Panc1 (cell line): ENCODE measurements at regions not wholly inside any gene's neighbourhood (a gene's known extent, or its start where the extent isn't known, plus 50 kb on each side); places are given as distances from the start of the nearest gene placed in this dataset.

Source experiments
- ATAC-seq: fragments of 200-7000 bp; cut with Tn5 transposase; 2 replicates; pipeline ENCODE4 v1.9.1; 2020; ENCODE audit warnings: mild to moderate bottlenecking, moderate library complexity
- BruUV-seq: library from RNA; stranded (reverse); fragments of 400-500 nt; replicated peaks from 2 replicates; lab custom pipeline; 2021; lab: Mats Ljungman, UMichigan
- CTCF ChIA-PET: fragments of 300-600 bp; sonication (Branson Sonifier 250); formaldehyde crosslinking; loops from one replicate; lab custom pipeline; 2022; ENCODE audit warnings: antibody characterized with exemption; lab: Charles Lee
- POLR2A ChIA-PET: fragments of 300-600 bp; sonication (Branson Sonifier 250); formaldehyde crosslinking; loops from one replicate; lab custom pipeline; 2022; ENCODE audit warnings: antibody characterized with exemption; lab: Charles Lee
- DNase-seq: peaks from one replicate; pipeline ENCODE4 v3.0.0-alpha.2; 2010; ENCODE audit warnings: low read depth, low spot score
- H3K27ac ChIP-seq: 2 replicates; pipeline ENCODE4 v1.5.1; 2011; ENCODE audit warnings: mild to moderate bottlenecking, low read length, inconsistent platforms
- H3K27me3 ChIP-seq: fragments of 200-500 bp; sonication (Bioruptor generic); 2 replicates; pipeline ENCODE4 v1.6.0; 2014; ENCODE audit warnings: low read length, inconsistent platforms; ENCODE audit not compliant: control insufficient read depth, insufficient read depth
- H3K36me3 ChIP-seq: fragments of 200-500 bp; sonication (Bioruptor generic); 2 replicates; pipeline ENCODE4 v1.5.1; 2014; ENCODE audit warnings: inconsistent platforms, mild to moderate bottlenecking, low read length, moderate library complexity; ENCODE audit not compliant: control insufficient read depth, insufficient read depth
- H3K4me1 ChIP-seq: 2 replicates; pipeline ENCODE4 v1.5.1; 2011; ENCODE audit warnings: inconsistent platforms, mild to moderate bottlenecking, low read length, moderate library complexity; ENCODE audit not compliant: control insufficient read depth, insufficient read depth
- H3K4me3 ChIP-seq, 2 experiments: 2 replicates each; pipeline ENCODE4 v1.5.1; 2011 to 2012; ENCODE audit warnings: low read depth in 2 of 2, low read length in 2 of 2, mild to moderate bottlenecking in 2 of 2, inconsistent platforms in 1 of 2, moderate library complexity in 1 of 2
- H3K9me3 ChIP-seq: fragments of 200-500 bp; sonication (Bioruptor generic); 2 replicates; pipeline ENCODE4 v1.5.1; 2014; ENCODE audit warnings: low read depth, mild to moderate bottlenecking, inconsistent platforms, low read length, moderate library complexity; ENCODE audit not compliant: control insufficient read depth, insufficient read depth
- POLR2AphosphoS5 ChIP-seq: IDR thresholded peaks from 2 replicates; pipeline ENCODE4 v1.6.1; 2012; ENCODE audit warnings: mild to moderate bottlenecking, low read depth, low read length, moderate library complexity
- SIN3A ChIP-seq: IDR thresholded peaks from 2 replicates; pipeline ENCODE4 v1.6.1; 2012; ENCODE audit warnings: low read depth, mild to moderate bottlenecking, low read length, moderate library complexity, borderline replicate concordance; ENCODE audit not compliant: insufficient read depth
- TCF7L2 ChIP-seq: IDR thresholded peaks from 2 replicates; pipeline ENCODE4 v1.6.1; 2011; ENCODE audit warnings: mild to moderate bottlenecking, low read depth, low read length, inconsistent platforms
- in situ Hi-C: cut with HindIII; loops from 2 replicates; pipeline ENCODE4 v1.10.0; 2016; ENCODE audit warnings: low sequenced_read_pairs, low pct_unique_long_range_greater_than_20kb
- intact Hi-C: fragments of 100-400 bp; cut with micrococcal nuclease; formaldehyde crosslinking; loops from one replicate; pipeline ENCODE4 v1.10.0; 2022; ENCODE audit not compliant: unreplicated experiment
- TF ChIP-seq, protein P1 (sequence below), 2 experiments: IDR thresholded peaks; 2 replicates each; pipeline ENCODE4 v1.6.1; 2011 to 2012; ENCODE audit warnings: low read depth in 2 of 2, control low read depth in 1 of 2, low read length in 1 of 2, mild to moderate bottlenecking in 1 of 2, moderate library complexity in 1 of 2; ENCODE audit not compliant: insufficient read depth in 1 of 2
- TF ChIP-seq, protein P2 (sequence below): fragments of 450-650 bp; IDR thresholded peaks from 2 replicates; pipeline ENCODE4 v1.5.1; 2017; ENCODE audit warnings: mild to moderate bottlenecking

DNA sequence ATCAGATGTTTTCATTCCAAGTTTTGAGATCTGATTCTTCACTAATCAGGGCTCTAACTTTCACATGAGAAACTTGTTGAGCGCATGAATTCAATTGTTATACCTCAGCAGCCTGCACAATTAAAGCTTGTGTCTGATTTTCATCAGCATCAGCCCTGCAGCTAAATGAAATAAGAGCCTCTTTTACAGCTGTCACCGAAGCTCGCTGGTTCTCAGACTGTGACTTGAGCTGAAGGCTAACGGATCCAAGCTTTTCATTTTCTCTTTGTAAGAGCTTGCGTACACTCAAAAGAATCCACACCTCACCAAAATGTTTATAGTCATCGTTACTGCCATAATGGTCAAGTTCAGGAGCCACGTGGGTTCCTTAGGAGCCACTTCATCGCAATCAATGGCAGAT is 65.5 kb upstream of the BEGAIN start:
- Histone ChIP-seq H3K36me3 (no peaks in the 10 kb centered on the region), H3K9me3 (no peaks in the 10 kb centered on the region), H3K4me3 (no peak overlapping the region), H3K27me3 (no peaks in the 10 kb centered on the region), H3K4me1 (peaks cover 23% of the 10 kb centered on the region), H3K27ac (no peak overlapping the region)
- intact Hi-C loops (no loop called here), in situ Hi-C loops (no loop called here)
- no peak for ATAC-seq
- no peak for DNase-seq
- BruUV-seq = no TSS peak
- TF ChIP-seq SIN3A = no peak
- no peak for TF ChIP-seq TCF7L2
- TF ChIP-seq, protein P1, sequence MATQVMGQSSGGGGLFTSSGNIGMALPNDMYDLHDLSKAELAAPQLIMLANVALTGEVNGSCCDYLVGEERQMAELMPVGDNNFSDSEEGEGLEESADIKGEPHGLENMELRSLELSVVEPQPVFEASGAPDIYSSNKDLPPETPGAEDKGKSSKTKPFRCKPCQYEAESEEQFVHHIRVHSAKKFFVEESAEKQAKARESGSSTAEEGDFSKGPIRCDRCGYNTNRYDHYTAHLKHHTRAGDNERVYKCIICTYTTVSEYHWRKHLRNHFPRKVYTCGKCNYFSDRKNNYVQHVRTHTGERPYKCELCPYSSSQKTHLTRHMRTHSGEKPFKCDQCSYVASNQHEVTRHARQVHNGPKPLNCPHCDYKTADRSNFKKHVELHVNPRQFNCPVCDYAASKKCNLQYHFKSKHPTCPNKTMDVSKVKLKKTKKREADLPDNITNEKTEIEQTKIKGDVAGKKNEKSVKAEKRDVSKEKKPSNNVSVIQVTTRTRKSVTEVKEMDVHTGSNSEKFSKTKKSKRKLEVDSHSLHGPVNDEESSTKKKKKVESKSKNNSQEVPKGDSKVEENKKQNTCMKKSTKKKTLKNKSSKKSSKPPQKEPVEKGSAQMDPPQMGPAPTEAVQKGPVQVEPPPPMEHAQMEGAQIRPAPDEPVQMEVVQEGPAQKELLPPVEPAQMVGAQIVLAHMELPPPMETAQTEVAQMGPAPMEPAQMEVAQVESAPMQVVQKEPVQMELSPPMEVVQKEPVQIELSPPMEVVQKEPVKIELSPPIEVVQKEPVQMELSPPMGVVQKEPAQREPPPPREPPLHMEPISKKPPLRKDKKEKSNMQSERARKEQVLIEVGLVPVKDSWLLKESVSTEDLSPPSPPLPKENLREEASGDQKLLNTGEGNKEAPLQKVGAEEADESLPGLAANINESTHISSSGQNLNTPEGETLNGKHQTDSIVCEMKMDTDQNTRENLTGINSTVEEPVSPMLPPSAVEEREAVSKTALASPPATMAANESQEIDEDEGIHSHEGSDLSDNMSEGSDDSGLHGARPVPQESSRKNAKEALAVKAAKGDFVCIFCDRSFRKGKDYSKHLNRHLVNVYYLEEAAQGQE (IDR thresholded peaks at IDR 0.05; ENCODE audit: insufficient read depth in 1 of 2, low read depth in 2 of 2, low read length in 1 of 2) = no peak
- TF ChIP-seq, protein P2, sequence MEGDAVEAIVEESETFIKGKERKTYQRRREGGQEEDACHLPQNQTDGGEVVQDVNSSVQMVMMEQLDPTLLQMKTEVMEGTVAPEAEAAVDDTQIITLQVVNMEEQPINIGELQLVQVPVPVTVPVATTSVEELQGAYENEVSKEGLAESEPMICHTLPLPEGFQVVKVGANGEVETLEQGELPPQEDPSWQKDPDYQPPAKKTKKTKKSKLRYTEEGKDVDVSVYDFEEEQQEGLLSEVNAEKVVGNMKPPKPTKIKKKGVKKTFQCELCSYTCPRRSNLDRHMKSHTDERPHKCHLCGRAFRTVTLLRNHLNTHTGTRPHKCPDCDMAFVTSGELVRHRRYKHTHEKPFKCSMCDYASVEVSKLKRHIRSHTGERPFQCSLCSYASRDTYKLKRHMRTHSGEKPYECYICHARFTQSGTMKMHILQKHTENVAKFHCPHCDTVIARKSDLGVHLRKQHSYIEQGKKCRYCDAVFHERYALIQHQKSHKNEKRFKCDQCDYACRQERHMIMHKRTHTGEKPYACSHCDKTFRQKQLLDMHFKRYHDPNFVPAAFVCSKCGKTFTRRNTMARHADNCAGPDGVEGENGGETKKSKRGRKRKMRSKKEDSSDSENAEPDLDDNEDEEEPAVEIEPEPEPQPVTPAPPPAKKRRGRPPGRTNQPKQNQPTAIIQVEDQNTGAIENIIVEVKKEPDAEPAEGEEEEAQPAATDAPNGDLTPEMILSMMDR = no peak
- TF ChIP-seq POLR2AphosphoS5 = no peak
- ChIA-PET CTCF (interaction anchor here (0.5 to 1.3 kb wide), 5 partner anchors 94 to 268 kb away, joined by 3 to 14 read pairs (median 4); no protein-coding TSS in a partner anchor), POLR2A (no interaction called here)

- ATAC-seq (no peak), DNase-seq (no peak)
- Histone ChIP-seq H3K4me3 (no peak overlapping the region), H3K27me3 (no peaks in the 10 kb centered on the region), H3K9me3 (no peaks in the 10 kb centered on the region), H3K4me1 (peaks cover 26% of the 10 kb centered on the region), H3K36me3 (no peaks in the 10 kb centered on the region), H3K27ac (peak overlapping the region; percentile 75; the same call in 1 of the 2 replicates)
- ChIA-PET CTCF (interaction anchor here (1.0 to 1.3 kb wide), 2 partner anchors 228 to 268 kb away, joined by 3 to 5 read pairs; no protein-coding TSS in a partner anchor), POLR2A (no interaction called here)
- TF ChIP-seq, protein P1 (IDR thresholded peaks at IDR 0.05; ENCODE audit: insufficient read depth in 1 of 2, low read depth in 2 of 2, low read length in 1 of 2) = no peak
- TF ChIP-seq, protein P2 = peak; percentile 75
- in situ Hi-C loops = no loop called here
- no TSS peak for BruUV-seq
- intact Hi-C loops = no loop called here
Measured at GRCh38 chr14:100653409-100653808, 66.2 kb upstream of the BEGAIN start.
